ENCODE measurements at regions not wholly inside any gene's neighbourhood (a gene's known extent, or its start where the extent isn't known, plus 50 kb on each side); places are given as distances from the start of the nearest gene placed in this dataset.

DNA sequence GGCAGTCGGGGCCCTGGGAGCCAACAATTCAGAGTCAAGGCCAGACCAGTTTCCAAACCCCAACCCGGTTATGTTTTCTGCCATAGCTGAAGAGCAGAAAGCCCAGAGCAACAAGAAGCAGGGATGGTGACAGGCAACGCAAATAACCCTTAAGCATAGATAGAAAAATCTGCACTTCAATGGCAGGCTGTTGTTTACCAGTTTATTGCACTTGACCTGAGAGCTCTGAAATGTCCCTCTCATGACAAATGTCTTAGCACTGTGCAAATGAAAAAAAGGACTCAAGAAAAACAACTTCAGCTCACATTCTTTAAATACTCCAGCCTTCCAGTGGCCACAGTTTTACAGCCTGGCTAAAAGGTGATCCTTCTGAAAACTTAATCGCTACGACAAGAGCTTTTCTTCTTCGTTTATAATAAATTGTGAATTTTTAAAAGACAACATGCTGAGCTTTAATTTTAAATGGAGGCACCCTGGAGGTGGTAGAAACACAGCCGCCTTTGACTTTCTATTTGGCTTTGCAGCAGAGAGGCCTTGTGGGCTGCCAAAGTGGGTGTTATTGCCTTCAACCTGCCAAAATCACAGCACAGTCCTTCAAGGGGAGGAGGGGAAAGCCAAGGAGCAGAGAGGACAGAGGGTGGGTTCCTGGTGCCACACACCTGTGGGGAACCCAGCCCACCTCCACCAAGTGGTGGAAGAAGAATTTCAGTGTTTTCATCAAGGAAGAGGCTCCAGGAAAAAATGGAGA is 289.5 kb upstream of the CDYL start:
- Histone ChIP-seq H3K4me3 (no peak overlapping the region), H3K4me1 (no peaks in the 10 kb centered on the region), H3K9me3 (peaks cover 7 to 22% (median 12%) of the 10 kb centered on the region in 4 donors), H3K27me3 (no peaks in the 10 kb centered on the region), H3K36me3 (no peaks in the 10 kb centered on the region), H3K27ac (peak overlapping the region in 2 of 4 donors; percentile 28 to 58)
- ATAC-seq (ENCODE audit: low FRiP score in 2 of 2) = peak; percentile 15 to 57
- DNase-seq = no peak
- TF ChIP-seq, protein P1, sequence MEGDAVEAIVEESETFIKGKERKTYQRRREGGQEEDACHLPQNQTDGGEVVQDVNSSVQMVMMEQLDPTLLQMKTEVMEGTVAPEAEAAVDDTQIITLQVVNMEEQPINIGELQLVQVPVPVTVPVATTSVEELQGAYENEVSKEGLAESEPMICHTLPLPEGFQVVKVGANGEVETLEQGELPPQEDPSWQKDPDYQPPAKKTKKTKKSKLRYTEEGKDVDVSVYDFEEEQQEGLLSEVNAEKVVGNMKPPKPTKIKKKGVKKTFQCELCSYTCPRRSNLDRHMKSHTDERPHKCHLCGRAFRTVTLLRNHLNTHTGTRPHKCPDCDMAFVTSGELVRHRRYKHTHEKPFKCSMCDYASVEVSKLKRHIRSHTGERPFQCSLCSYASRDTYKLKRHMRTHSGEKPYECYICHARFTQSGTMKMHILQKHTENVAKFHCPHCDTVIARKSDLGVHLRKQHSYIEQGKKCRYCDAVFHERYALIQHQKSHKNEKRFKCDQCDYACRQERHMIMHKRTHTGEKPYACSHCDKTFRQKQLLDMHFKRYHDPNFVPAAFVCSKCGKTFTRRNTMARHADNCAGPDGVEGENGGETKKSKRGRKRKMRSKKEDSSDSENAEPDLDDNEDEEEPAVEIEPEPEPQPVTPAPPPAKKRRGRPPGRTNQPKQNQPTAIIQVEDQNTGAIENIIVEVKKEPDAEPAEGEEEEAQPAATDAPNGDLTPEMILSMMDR (IDR thresholded peaks at IDR 0.05) = no peak
- TF ChIP-seq POLR2A (IDR thresholded peaks at IDR 0.05) = no peak
- TF ChIP-seq EP300 (IDR thresholded peaks at IDR 0.05) = no peak
- TF ChIP-seq POLR2AphosphoS5 (IDR thresholded peaks at IDR 0.05) = no peak
- 61 to 65% methylated on average over 7 of the region's 7 CpGs for WGBS, 2 donors

DNA sequence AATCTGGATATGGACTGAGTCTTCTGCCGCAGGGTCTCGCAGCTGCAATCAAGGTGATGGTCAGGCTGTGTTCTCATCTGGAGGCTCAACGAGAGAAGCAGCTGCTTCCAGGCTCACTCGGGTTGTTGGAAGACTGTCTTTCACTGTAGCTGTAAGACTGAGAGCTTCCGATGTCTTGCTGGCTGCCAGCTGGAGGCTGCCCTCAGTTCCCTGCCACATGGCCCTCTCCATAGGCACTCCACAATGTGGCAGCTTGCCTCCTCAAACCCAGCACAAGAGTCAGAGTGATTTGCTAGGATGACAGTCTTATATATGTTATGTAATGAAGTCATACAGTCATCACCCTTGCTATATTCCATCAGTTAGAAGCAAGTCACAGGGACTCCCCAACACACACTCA is 290.5 kb upstream of the CDYL start:
- WGBS, 2 donors = 89 to 96% methylated on average over 5 of the region's 5 CpGs
- Histone ChIP-seq H3K27me3 (no peaks in the 10 kb centered on the region), H3K36me3 (no peaks in the 10 kb centered on the region), H3K27ac (no peak overlapping the region), H3K4me1 (no peaks in the 10 kb centered on the region), H3K4me3 (no peak overlapping the region), H3K9me3 (peaks cover 7 to 22% (median 12%) of the 10 kb centered on the region in 4 donors)
- TF ChIP-seq POLR2A (IDR thresholded peaks at IDR 0.05) = no peak
- no peak for TF ChIP-seq POLR2AphosphoS5 (IDR thresholded peaks at IDR 0.05)
- TF ChIP-seq EP300 (IDR thresholded peaks at IDR 0.05) = no peak
- TF ChIP-seq, protein P1 (IDR thresholded peaks at IDR 0.05) = no peak
- DNase-seq = no peak
- ATAC-seq (ENCODE audit: low FRiP score in 2 of 2) = no peak

DNA sequence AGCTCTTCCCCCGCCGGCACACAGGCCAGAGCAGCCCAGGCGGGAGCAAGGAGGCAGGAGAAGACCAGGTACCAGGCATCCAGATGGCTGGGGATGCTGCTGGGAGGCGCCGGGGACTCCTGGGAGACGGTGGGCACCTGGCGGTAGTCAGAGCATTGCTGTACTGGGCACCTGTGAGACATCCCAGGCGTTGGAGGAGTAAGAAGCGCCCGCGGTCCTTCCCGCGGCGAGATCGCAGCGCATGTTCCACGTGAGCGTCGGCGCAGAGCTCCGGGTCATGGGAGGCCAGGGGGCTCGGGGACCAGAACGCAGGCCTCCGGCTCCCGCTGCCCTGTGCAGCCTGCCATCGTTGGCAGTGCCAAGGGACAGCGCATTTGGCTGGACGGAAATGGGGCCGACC is 293.7 kb upstream of the CDYL start:
- 79 to 94% methylated on average over 6 to 29 of the region's 29 CpGs for WGBS, 2 donors
- TF ChIP-seq, protein P1 (IDR thresholded peaks at IDR 0.05) = no peak
- TF ChIP-seq EP300 (IDR thresholded peaks at IDR 0.05) (no peak), POLR2A (IDR thresholded peaks at IDR 0.05) (no peak), POLR2AphosphoS5 (IDR thresholded peaks at IDR 0.05) (no peak)

DNA sequence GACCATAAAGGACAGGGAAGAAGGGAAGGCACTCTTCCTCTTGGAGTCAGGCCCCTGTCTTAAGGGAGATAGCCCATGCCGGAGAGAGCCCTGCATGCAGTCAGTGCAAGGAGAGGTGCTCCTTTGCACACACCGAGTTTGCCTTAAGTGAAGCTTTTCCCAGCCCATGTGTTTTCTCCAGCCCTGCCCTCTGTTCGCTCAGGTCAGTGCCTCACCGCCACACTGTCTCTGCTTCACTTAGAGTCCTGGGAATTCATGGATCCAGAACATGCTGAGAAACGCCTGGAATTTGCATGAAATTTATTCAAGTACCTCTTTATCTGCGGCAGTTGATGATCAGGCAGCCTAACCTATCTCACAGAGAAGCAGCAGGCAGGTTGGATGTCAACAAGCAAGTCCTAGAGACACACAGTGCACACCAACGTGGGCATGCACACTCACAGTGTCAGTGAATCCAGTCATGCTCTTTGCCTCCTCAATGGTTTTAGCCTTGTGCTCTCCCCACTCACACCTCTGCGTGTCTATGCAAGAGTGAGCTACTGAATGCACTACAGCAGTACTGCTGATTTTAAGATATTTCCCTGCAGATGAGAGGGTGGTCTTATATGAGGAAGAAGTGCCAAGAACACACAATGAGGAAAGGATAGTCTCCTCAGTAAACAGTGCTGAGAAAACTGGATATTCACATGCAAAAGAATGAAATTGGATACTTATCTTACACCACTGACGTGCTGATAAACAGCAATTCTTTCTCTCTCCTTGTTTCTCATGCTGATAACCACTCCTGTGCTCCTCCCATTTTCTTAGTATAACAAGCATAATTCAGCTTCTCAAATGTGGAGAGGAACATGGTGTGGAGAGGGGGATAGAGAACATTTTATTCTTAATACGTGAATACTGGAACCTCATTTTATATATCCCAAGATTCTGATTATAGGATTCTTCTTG is 295.1 kb upstream of the CDYL start:
- no peak for TF ChIP-seq POLR2A (IDR thresholded peaks at IDR 0.05)
- TF ChIP-seq, protein P1 (IDR thresholded peaks at IDR 0.05) = no peak
- DNase-seq (no peak), ATAC-seq (ENCODE audit: low FRiP score in 2 of 2) (no peak)
- H3K4me3 ChIP-seq = no peak overlapping the region
- no peaks in the 10 kb centered on the region for H3K9me3 ChIP-seq
- H3K27me3 ChIP-seq = no peaks in the 10 kb centered on the region
- WGBS, 2 donors = 63 to 64% methylated on average over 10 of the region's 10 CpGs
- no peak overlapping the region for H3K27ac ChIP-seq
- no peaks in the 10 kb centered on the region for H3K36me3 ChIP-seq
- H3K4me1 ChIP-seq = no peaks in the 10 kb centered on the region

More for the DNA sequence above, 293.7 kb upstream of the CDYL start:
- no peaks in the 10 kb centered on the region for H3K4me1 ChIP-seq
- no peaks in the 10 kb centered on the region for H3K27me3 ChIP-seq
- peaks cover 0 to 3% (median 0%) of the 10 kb centered on the region in 4 donors for H3K9me3 ChIP-seq
- no peak for ATAC-seq (ENCODE audit: low FRiP score in 2 of 2)
- no peak overlapping the region for H3K27ac ChIP-seq
- DNase-seq = peak in 1 of 2 donors; percentile 59
- H3K4me3 ChIP-seq = no peak overlapping the region
- H3K36me3 ChIP-seq = no peaks in the 10 kb centered on the region
